Natural killer cell treated with Interleukin-12 subunit alpha and Interleukin-12 subunit beta and Interleukin-15 and Interleukin-18, amount 100 ng/mL, for 72 hours (primary cell): ENCODE measurements at regions not wholly inside any gene's neighbourhood (a gene's known extent, or its start where the extent isn't known, plus 50 kb on each side); places are given as distances from the start of the nearest gene placed in this dataset.
"Not testable (repeated sequence)": the region's sequence is repeated elsewhere in the genome, so short reads cannot be mapped to it uniquely, and the experiment has no call there.

Experiments
- ATAC-seq, 2 donors: fragments of 150-1000 bp; cut with Tn5 transposase in 1 of 2; sonication (Bioruptor Pico), chemical (Tn5 transposase) in 1 of 2; 2 replicates each; pipeline ENCODE4 v1.10.0; 2021
- DNase-seq: peaks from one replicate; pipeline ENCODE4 v3.0.0; 2022; ENCODE audit warnings: low spot score
- H3K27ac Mint-ChIP-seq, 2 donors: 1 replicate in 1 of 2; 2 replicates in 1 of 2; pipeline ENCODE4 v1.8.0; 2022; ENCODE audit warnings: mixed read lengths in 2 of 2, mild to moderate bottlenecking in 1 of 2, moderate library complexity in 1 of 2
- H3K27me3 Mint-ChIP-seq, 2 donors: 1 replicate in 1 of 2; 2 replicates in 1 of 2; pipeline ENCODE4 v1.8.0; 2022; ENCODE audit warnings: mixed read lengths in 2 of 2
- H3K36me3 Mint-ChIP-seq: one replicate; pipeline ENCODE4 v1.8.0; 2022; ENCODE audit warnings: mixed read lengths
- H3K4me1 Mint-ChIP-seq, 2 donors: 1 replicate in 1 of 2; 2 replicates in 1 of 2; pipeline ENCODE4 v1.8.0; 2022; ENCODE audit warnings: low read depth in 2 of 2, mixed read lengths in 2 of 2, mild to moderate bottlenecking in 1 of 2
- H3K4me3 Mint-ChIP-seq: one replicate; pipeline ENCODE4 v1.8.0; 2022; ENCODE audit warnings: mixed read lengths
- H3K9me3 Mint-ChIP-seq: 2 replicates; pipeline ENCODE4 v1.8.0; 2022; ENCODE audit warnings: mixed read lengths

GRCh38 chr6:168915855-168916254 lies 337.8 kb downstream of the THBS2 start:
- ATAC-seq: no peak
- no peak for DNase-seq
- no peak overlapping the region for H3K27ac Mint-ChIP-seq
- no peaks in the 10 kb centered on the region for H3K36me3 Mint-ChIP-seq
- no peak overlapping the region for H3K4me3 Mint-ChIP-seq
- H3K27me3 Mint-ChIP-seq: peaks cover 0 to 10% of the 10 kb centered on the region in 2 donors
- peaks cover 0 to 9% of the 10 kb centered on the region in 2 donors for H3K4me1 Mint-ChIP-seq
- H3K9me3 Mint-ChIP-seq: no peaks in the 10 kb centered on the region

DNA sequence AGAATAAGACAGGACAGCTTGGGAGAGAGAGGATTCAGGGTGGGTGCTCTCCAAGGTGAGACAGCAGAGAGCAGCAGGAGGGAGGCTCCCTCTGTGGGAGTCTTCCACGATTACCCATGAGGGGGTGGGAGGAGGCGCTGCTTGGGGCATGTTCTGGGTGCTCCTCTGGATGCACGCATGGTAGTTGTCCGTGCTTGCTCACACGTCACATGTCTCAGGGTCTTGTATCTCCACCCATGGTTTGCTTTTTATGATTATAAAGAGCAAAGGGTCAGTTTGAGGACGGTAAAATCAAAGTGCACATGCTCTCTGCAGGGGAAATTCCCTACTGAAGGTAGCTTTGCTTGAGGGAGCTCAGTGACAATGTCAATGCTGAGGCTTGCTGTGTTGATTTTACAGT lies 338.4 kb downstream of the THBS2 start:
- Mint-ChIP-seq H3K36me3 (no peaks in the 10 kb centered on the region), H3K4me3 (no peak overlapping the region), H3K27ac (no peak overlapping the region), H3K4me1 (peaks cover 0 to 9% of the 10 kb centered on the region in 2 donors), H3K9me3 (no peaks in the 10 kb centered on the region), H3K27me3 (peaks cover 0 to 10% of the 10 kb centered on the region in 2 donors)
- DNase-seq: no peak
- no peak for ATAC-seq

GRCh38 chr6:168913866-168914469 lies 339.7 kb downstream of the THBS2 start:
- DNase-seq (no peak), ATAC-seq (no peak)
- Mint-ChIP-seq H3K36me3 (no peaks in the 10 kb centered on the region), H3K27me3 (peaks cover 0 to 12% of the 10 kb centered on the region in 2 donors), H3K4me1 (peaks cover 5 to 9% of the 10 kb centered on the region in 2 donors), H3K27ac (no peak overlapping the region), H3K4me3 (no peak overlapping the region), H3K9me3 (no peaks in the 10 kb centered on the region)

- ATAC-seq: not testable (repeated sequence)
These were observed 340.3 kb downstream of the THBS2 start for GRCh38 chr6:168913231-168913865.

DNA sequence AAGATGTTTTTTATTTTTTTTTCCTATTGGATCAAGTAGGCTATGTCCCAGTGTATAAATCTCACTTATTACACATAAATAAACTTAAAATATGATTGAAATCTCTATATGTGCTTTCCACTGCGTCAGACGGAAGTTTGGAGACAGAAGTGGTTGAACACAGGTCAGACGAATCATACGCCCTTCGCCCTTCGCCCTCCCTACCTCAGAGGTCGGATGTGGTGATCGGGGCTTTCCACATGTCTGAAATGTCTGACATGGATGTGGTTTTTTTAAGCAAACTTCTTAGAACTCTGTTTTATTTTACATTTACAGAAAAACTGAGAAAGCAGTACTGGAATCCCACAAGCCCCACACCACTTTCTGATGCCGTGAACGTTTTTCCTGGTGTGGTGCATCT lies 344.4 kb downstream of the THBS2 start:
- no peak for DNase-seq
- Mint-ChIP-seq H3K4me3 (peak overlapping the region; percentile 25), H3K27ac (peak overlapping the region; percentile 19 to 72), H3K4me1 (peaks cover 10 to 29% of the 10 kb centered on the region in 2 donors), H3K36me3 (no peaks in the 10 kb centered on the region), H3K27me3 (peaks cover 0 to 9% of the 10 kb centered on the region in 2 donors), H3K9me3 (no peaks in the 10 kb centered on the region)
- ATAC-seq: no peak

More at GRCh38 chr6:168913231-168913865, 340.3 kb downstream of the THBS2 start:
- H3K36me3 Mint-ChIP-seq, H3K4me1 Mint-ChIP-seq, H3K4me3 Mint-ChIP-seq, H3K27ac Mint-ChIP-seq, H3K9me3 Mint-ChIP-seq, DNase-seq: not testable (repeated sequence)
- peaks cover 0 to 12% of the 10 kb centered on the region in 2 donors for H3K27me3 Mint-ChIP-seq

DNA sequence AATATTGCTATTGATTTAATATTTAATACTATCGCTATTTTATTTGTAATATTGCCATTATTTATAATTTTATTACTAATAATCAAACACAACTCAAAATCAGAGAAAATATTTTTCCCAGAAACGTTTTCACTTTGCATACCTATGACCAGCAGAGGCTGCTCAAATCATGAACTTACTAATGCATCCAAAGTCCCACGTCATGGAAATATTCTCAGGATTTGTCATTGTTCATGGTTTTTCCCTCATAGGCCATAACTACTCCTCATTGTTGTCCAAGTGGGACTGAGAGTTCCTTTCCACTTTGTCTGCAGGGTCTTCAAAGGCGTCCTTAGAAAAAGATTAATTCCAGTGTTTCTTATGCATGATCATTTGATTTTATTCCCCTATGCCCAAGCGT lies 344.8 kb downstream of the THBS2 start:
- no peak overlapping the region for H3K4me3 Mint-ChIP-seq
- DNase-seq: no peak
- H3K27ac Mint-ChIP-seq: peak overlapping the region in 1 of 2 donors; percentile 72
- no peaks in the 10 kb centered on the region for H3K36me3 Mint-ChIP-seq
- peaks cover 10 to 30% of the 10 kb centered on the region in 2 donors for H3K4me1 Mint-ChIP-seq
- peaks cover 0 to 9% of the 10 kb centered on the region in 2 donors for H3K27me3 Mint-ChIP-seq
- no peaks in the 10 kb centered on the region for H3K9me3 Mint-ChIP-seq
- ATAC-seq: no peak

GRCh38 chr6:168908166-168908565 lies 345.5 kb downstream of the THBS2 start:
- peak overlapping the region; percentile 27 for H3K4me3 Mint-ChIP-seq
- H3K4me1 Mint-ChIP-seq: peaks cover 10 to 32% of the 10 kb centered on the region in 2 donors
- no peaks in the 10 kb centered on the region for H3K9me3 Mint-ChIP-seq
- DNase-seq (no peak), ATAC-seq (no peak)
- no peaks in the 10 kb centered on the region for H3K36me3 Mint-ChIP-seq
- peak overlapping the region in 1 of 2 donors; percentile 86 for H3K27ac Mint-ChIP-seq
- peaks cover 0 to 9% of the 10 kb centered on the region in 2 donors for H3K27me3 Mint-ChIP-seq

DNA sequence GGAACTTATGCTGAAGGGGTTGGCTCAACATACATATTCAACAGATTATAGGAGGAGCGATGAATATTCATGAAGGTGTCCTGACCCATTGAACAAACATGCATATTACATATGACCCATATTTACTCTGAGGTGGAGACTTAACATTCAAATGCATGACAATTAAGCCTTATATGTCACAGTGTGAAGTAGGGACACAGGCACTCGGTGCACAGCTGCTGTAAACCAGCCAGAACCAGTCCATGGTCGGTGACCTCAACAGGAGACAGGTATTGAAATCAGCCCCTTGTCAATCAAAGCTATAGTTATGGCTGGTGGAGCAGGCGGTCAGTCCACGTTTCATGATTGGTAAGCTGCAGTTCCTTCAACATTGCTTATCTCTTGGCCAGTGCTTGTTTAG lies 347.3 kb downstream of the THBS2 start:
- Mint-ChIP-seq H3K27me3 (peaks cover 0 to 2% of the 10 kb centered on the region in 2 donors), H3K9me3 (no peaks in the 10 kb centered on the region), H3K4me1 (peaks cover 10 to 29% of the 10 kb centered on the region in 2 donors), H3K27ac (peak overlapping the region in 1 of 2 donors; percentile 86), H3K4me3 (no peak overlapping the region), H3K36me3 (no peaks in the 10 kb centered on the region)
- no peak for ATAC-seq
- DNase-seq: no peak

- DNase-seq: no peak
- peaks cover 10 to 29% of the 10 kb centered on the region in 2 donors for H3K4me1 Mint-ChIP-seq
- H3K27me3 Mint-ChIP-seq: peaks cover 0 to 2% of the 10 kb centered on the region in 2 donors
- H3K9me3 Mint-ChIP-seq: no peaks in the 10 kb centered on the region
- H3K36me3 Mint-ChIP-seq: no peaks in the 10 kb centered on the region
- peak overlapping the region in 1 of 2 donors; percentile 86 for H3K27ac Mint-ChIP-seq
- peak; percentile 67 to 87 for ATAC-seq
- H3K4me3 Mint-ChIP-seq: no peak overlapping the region
These were observed 348.1 kb downstream of the THBS2 start for GRCh38 chr6:168905451-168906090.

GRCh38 chr6:168903613-168904345 lies 349.9 kb downstream of the THBS2 start:
- Mint-ChIP-seq H3K27me3 (peaks cover 3 to 4% of the 10 kb centered on the region in 2 donors), H3K4me1 (peaks cover 6 to 26% of the 10 kb centered on the region in 2 donors), H3K9me3 (no peaks in the 10 kb centered on the region), H3K36me3 (no peaks in the 10 kb centered on the region), H3K4me3 (no peak overlapping the region), H3K27ac (no peak overlapping the region)
- ATAC-seq (no peak), DNase-seq (no peak)

- no peak for DNase-seq
- no peaks in the 10 kb centered on the region for H3K36me3 Mint-ChIP-seq
- H3K27ac Mint-ChIP-seq: no peak overlapping the region
- no peak for ATAC-seq
- peaks cover 3 to 8% of the 10 kb centered on the region in 2 donors for H3K27me3 Mint-ChIP-seq
- H3K9me3 Mint-ChIP-seq: no peaks in the 10 kb centered on the region
- H3K4me3 Mint-ChIP-seq: no peak overlapping the region
- peaks cover 6 to 22% of the 10 kb centered on the region in 2 donors for H3K4me1 Mint-ChIP-seq
These were observed 351.6 kb downstream of the THBS2 start for GRCh38 chr6:168902075-168902474.

- Mint-ChIP-seq H3K27ac (no peak overlapping the region), H3K9me3 (no peaks in the 10 kb centered on the region), H3K4me3 (no peak overlapping the region), H3K27me3 (peaks cover 3 to 8% of the 10 kb centered on the region in 2 donors), H3K36me3 (no peaks in the 10 kb centered on the region), H3K4me1 (peaks cover 2 to 28% of the 10 kb centered on the region in 2 donors)
- ATAC-seq (no peak), DNase-seq (no peak)
These were observed 352.6 kb downstream of the THBS2 start for GRCh38 chr6:168901076-168901475.

DNA sequence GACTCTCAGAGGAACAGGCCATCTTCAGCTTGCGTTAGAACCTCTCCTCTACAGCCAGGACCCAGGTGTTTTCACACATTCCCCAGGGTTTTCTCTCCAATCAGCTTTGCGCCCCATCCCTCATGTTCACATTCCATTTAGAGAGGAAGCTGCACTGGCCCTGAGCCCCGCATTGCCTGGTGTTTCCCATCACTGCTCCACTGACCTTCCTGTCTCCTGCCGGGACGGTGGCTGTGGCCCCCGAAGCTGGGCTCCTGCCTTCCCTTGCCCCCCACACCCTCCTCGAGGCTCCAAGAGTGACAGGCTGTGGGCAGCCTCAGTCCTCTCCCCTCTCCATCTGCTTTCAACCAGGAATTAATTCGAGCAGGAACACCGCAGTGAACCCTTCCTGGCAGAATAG lies 357.3 kb downstream of the THBS2 start:
- Mint-ChIP-seq H3K27me3 (peaks cover 3 to 8% of the 10 kb centered on the region in 2 donors), H3K9me3 (no peaks in the 10 kb centered on the region), H3K4me1 (peaks cover 6 to 27% of the 10 kb centered on the region in 2 donors), H3K36me3 (no peaks in the 10 kb centered on the region), H3K27ac (peak overlapping the region in 1 of 2 donors; percentile 77), H3K4me3 (no peak overlapping the region)
- ATAC-seq (no peak), DNase-seq (no peak)
